ENCODE measurements at regions not wholly inside any gene's neighbourhood (a gene's known extent, or its start where the extent isn't known, plus 50 kb on each side); places are given as distances from the start of the nearest gene placed in this dataset.

- TF ChIP-seq CTCF (IDR thresholded peaks at IDR 0.05) (no peak), POLR2A (IDR thresholded peaks at IDR 0.05) (no peak)
These were observed 59.0 kb upstream of the STXBP6 start for GRCh38 chr14:25108959-25109358.

All from thyroid gland (tissue), 4 donors.